OCI-LY1 (cell line): ENCODE measurements at regions not wholly inside any gene's neighbourhood (a gene's known extent, or its start where the extent isn't known, plus 50 kb on each side); places are given as distances from the start of the nearest gene placed in this dataset.

Experiments
- EZH2 ChIP-seq: fragments of 200-600 bp; sonication (generic), shearing (Covaris generic); IDR thresholded peaks from 2 replicates; pipeline ENCODE4 v1.8.0; 2017; ENCODE audit warnings: borderline replicate concordance, mixed run types, mild to moderate bottlenecking, antibody characterized with exemption, low read length, moderate library complexity, mixed read lengths
- TF ChIP-seq, protein P1 (sequence below): fragments of 200-600 bp; sonication (generic), shearing (Covaris generic); IDR thresholded peaks from 2 replicates; pipeline ENCODE4 v1.5.1; 2017; ENCODE audit warnings: mild to moderate bottlenecking, antibody characterized with exemption, low read length, moderate library complexity, mixed read lengths

DNA sequence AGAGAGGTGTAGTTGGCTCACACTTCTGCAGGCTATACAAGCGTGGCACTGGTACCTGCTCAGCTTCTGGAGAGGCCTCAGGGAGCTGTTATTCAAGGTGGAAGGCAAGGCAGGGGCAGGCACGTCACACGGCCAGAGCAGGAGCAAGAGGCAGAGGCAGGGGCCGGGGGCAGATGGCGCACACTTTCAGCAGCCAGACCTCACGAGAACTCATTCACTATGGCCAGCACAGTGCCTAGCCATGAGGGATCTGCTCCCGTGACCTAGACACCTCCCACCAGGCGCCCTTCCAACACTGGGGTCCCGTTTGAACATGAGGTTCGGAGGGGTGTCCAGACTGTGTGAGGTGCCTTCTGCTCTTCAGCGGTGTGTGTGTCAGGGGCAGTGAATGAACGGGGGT lies 71.0 kb upstream of the FCN1 start:
- TF ChIP-seq, protein P1, sequence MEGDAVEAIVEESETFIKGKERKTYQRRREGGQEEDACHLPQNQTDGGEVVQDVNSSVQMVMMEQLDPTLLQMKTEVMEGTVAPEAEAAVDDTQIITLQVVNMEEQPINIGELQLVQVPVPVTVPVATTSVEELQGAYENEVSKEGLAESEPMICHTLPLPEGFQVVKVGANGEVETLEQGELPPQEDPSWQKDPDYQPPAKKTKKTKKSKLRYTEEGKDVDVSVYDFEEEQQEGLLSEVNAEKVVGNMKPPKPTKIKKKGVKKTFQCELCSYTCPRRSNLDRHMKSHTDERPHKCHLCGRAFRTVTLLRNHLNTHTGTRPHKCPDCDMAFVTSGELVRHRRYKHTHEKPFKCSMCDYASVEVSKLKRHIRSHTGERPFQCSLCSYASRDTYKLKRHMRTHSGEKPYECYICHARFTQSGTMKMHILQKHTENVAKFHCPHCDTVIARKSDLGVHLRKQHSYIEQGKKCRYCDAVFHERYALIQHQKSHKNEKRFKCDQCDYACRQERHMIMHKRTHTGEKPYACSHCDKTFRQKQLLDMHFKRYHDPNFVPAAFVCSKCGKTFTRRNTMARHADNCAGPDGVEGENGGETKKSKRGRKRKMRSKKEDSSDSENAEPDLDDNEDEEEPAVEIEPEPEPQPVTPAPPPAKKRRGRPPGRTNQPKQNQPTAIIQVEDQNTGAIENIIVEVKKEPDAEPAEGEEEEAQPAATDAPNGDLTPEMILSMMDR: no peak
- no peak for TF ChIP-seq EZH2
